Ammon's horn (tissue), 1 donor: ENCODE measurements at regions not wholly inside any gene's neighbourhood (a gene's known extent, or its start where the extent isn't known, plus 50 kb on each side); places are given as distances from the start of the nearest gene placed in this dataset.
"Not testable (repeated sequence)": the region's sequence is repeated elsewhere in the genome, so short reads cannot be mapped to it uniquely, and the experiment has no call there.

ENCODE experiments used
- DNase-seq: peaks from one replicate; pipeline ENCODE4 v3.0.0-alpha.2; 2016; ENCODE audit warnings: low spot score

GRCh38 chr15:95078003-95078402, 846.6 kb downstream of the MCTP2 start:
- no peak for DNase-seq

- not testable (repeated sequence) for DNase-seq
These were observed 848.9 kb downstream of the MCTP2 start for GRCh38 chr15:95080228-95080627.

- no peak for DNase-seq
These were observed 853.7 kb downstream of the MCTP2 start for GRCh38 chr15:95085056-95085455.

GRCh38 chr15:95086531-95087252, 855.3 kb downstream of the MCTP2 start:
- no peak for DNase-seq

- no peak for DNase-seq
These were observed 855.9 kb downstream of the MCTP2 start for GRCh38 chr15:95087253-95087609.

- DNase-seq = no peak
These were observed 860.1 kb downstream of the MCTP2 start for GRCh38 chr15:95091444-95091843.

GRCh38 chr15:95095250-95095649, 863.9 kb downstream of the MCTP2 start:
- DNase-seq = no peak

- DNase-seq = no peak
These were observed 865.3 kb downstream of the MCTP2 start for GRCh38 chr15:95096651-95097050.

- no peak for DNase-seq
These were observed 866.0 kb downstream of the MCTP2 start for GRCh38 chr15:95097361-95097760.

GRCh38 chr15:95105229-95105628, 873.9 kb downstream of the MCTP2 start:
- DNase-seq = no peak

GRCh38 chr15:95106801-95107200, 875.4 kb downstream of the MCTP2 start:
- DNase-seq = peak; percentile 24

GRCh38 chr15:95108673-95109072, 877.3 kb downstream of the MCTP2 start:
- DNase-seq = no peak

- DNase-seq = no peak
These were observed 880.6 kb downstream of the MCTP2 start for GRCh38 chr15:95111969-95112368.

GRCh38 chr15:95113041-95113440, 881.7 kb downstream of the MCTP2 start:
- DNase-seq = no peak

GRCh38 chr15:95119041-95119610, 887.8 kb downstream of the MCTP2 start:
- no peak for DNase-seq

GRCh38 chr15:95120595-95120994, 889.2 kb downstream of the MCTP2 start:
- no peak for DNase-seq

GRCh38 chr15:95121191-95121590, 889.8 kb downstream of the MCTP2 start:
- DNase-seq = no peak

- DNase-seq = no peak
These were observed 894.4 kb downstream of the MCTP2 start for GRCh38 chr15:95125803-95126202.

- DNase-seq = no peak
These were observed 896.0 kb downstream of the MCTP2 start for GRCh38 chr15:95127356-95127755.

GRCh38 chr15:95129574-95129973, 898.2 kb downstream of the MCTP2 start:
- no peak for DNase-seq

GRCh38 chr15:95131131-95131556, 899.8 kb downstream of the MCTP2 start:
- DNase-seq = no peak

- DNase-seq = no peak
These were observed 901.4 kb downstream of the MCTP2 start for GRCh38 chr15:95132774-95133173.

GRCh38 chr15:95134431-95135110, 903.2 kb downstream of the MCTP2 start:
- DNase-seq = no peak
